Heart left ventricle (tissue), 13 donors: ENCODE measurements at regions not wholly inside any gene's neighbourhood (a gene's known extent, or its start where the extent isn't known, plus 50 kb on each side); places are given as distances from the start of the nearest gene placed in this dataset.

Source experiments
- POLR2A ChIP-seq, 2 donors: fragments of 450-650 bp; IDR thresholded peaks; one replicate each; pipeline ENCODE4 v1.6.1; 2017; ENCODE audit warnings: antibody characterized with exemption in 2 of 2, mild to moderate bottlenecking in 2 of 2, moderate library complexity in 2 of 2
- TF ChIP-seq, protein P1 (sequence below), 12 donors: fragments of 200-600 bp; sonication (generic) in 4 of 12; IDR thresholded peaks; one replicate each; pipeline versions ENCODE4 v1.5.0 to v1.8.0; 2018 to 2022; ENCODE audit warnings: antibody characterized with exemption in 12 of 12, mild to moderate bottlenecking in 5 of 12
- donor health status: ischemic (EF 13 %, LVEDD 7.1; RV severe dilation, severe dysfunction).
- donor health status: DM: no; HTN: yes; CAD: no.
- donor health status: DM: no; HTN: no; CAD: no.
- donor health status: ischemic (EF 25% LVEDD 6.9; RV normal size, moderate dysfunction).
- donor health status: ischemic (EF 25% LVEDD 5.7; RV mildly dilated, moderate dysfunction).
- donor health status: ischemic (EF 35%, LVEDD 5.7; RV mildly dilated, moderate dysfunction).
- donor health status: nonischemic (EF 11% LVEDD 7.7; RV severe dilation, severe dysfunction).
- donor health status: DM: yes; HTN: yes; CAD: no.
- donor health status: PGD.
- donor health status: ischemic (EF 29% LVEDD 5.4; RV normal size, mild dysfunction).
- donor health status: nonischemic (EF 23%, LVEDD 6.1; RV moderate dilation, normal function).

- TF ChIP-seq POLR2A (IDR thresholded peaks at IDR 0.05): no peak
- TF ChIP-seq, protein P1, sequence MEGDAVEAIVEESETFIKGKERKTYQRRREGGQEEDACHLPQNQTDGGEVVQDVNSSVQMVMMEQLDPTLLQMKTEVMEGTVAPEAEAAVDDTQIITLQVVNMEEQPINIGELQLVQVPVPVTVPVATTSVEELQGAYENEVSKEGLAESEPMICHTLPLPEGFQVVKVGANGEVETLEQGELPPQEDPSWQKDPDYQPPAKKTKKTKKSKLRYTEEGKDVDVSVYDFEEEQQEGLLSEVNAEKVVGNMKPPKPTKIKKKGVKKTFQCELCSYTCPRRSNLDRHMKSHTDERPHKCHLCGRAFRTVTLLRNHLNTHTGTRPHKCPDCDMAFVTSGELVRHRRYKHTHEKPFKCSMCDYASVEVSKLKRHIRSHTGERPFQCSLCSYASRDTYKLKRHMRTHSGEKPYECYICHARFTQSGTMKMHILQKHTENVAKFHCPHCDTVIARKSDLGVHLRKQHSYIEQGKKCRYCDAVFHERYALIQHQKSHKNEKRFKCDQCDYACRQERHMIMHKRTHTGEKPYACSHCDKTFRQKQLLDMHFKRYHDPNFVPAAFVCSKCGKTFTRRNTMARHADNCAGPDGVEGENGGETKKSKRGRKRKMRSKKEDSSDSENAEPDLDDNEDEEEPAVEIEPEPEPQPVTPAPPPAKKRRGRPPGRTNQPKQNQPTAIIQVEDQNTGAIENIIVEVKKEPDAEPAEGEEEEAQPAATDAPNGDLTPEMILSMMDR (IDR thresholded peaks at IDR 0.05): no peak
These were observed 479.2 kb downstream of the RPS29 start for GRCh38 chr14:49106741-49107667.
